WTC11 (cell line): ENCODE measurements at regions not wholly inside any gene's neighbourhood (a gene's known extent, or its start where the extent isn't known, plus 50 kb on each side); places are given as distances from the start of the nearest gene placed in this dataset.

Source experiments
- ATAC-seq: fragments of 200-7000 bp; cut with Tn5 transposase; 2 replicates; pipeline ENCODE4 v1.10.0; 2021; ENCODE audit warnings: mild to moderate bottlenecking, moderate library complexity
- CTCF ChIA-PET: fragments of 300-600 bp; sonication (Branson Sonifier 250); formaldehyde crosslinking; loops from one replicate; lab custom pipeline; 2021; ENCODE audit warnings: antibody characterized with exemption; lab: Charles Lee
- POLR2A ChIA-PET: fragments of 350-600 bp; sonication (Branson Sonifier 250); formaldehyde crosslinking; loops from one replicate; lab custom pipeline; 2021; ENCODE audit warnings: antibody characterized with exemption; lab: Charles Lee
- DNase-seq: peaks from one replicate; pipeline ENCODE4 v3.0.0; 2021; ENCODE audit warnings: low spot score
- H3K27ac Mint-ChIP-seq: 2 replicates; pipeline ENCODE4 v1.8.0; 2021; ENCODE audit warnings: mixed read lengths
- H3K27me3 Mint-ChIP-seq: 2 replicates; pipeline ENCODE4 v1.8.0; 2021; ENCODE audit warnings: low read depth, mild to moderate bottlenecking, moderate library complexity, mixed read lengths
- H3K36me3 Mint-ChIP-seq: 2 replicates; pipeline ENCODE4 v1.8.0; 2021; ENCODE audit warnings: mixed read lengths
- H3K4me1 Mint-ChIP-seq: 2 replicates; pipeline ENCODE4 v1.8.0; 2022; ENCODE audit warnings: mixed read lengths
- H3K4me3 Mint-ChIP-seq: 2 replicates; pipeline ENCODE4 v1.8.0; 2021; ENCODE audit warnings: mild to moderate bottlenecking, moderate library complexity, mixed read lengths
- H3K9me3 Mint-ChIP-seq: 2 replicates; pipeline ENCODE4 v1.8.0; 2021; ENCODE audit warnings: mixed read lengths
- AFF4 ChIP-seq: sonication (generic); formaldehyde crosslinking; IDR thresholded peaks from 2 replicates; pipeline ENCODE4 v1.8.1; 2023; ENCODE audit warnings: mild to moderate bottlenecking, missing genetic modification reagents, borderline replicate concordance
- E2F4 ChIP-seq: sonication (generic); formaldehyde crosslinking; IDR thresholded peaks from 2 replicates; pipeline ENCODE4 v1.8.1; 2022; ENCODE audit warnings: low read depth, mild to moderate bottlenecking, moderate library complexity, missing genetic modification reagents, borderline replicate concordance
- ETV6 ChIP-seq: sonication (generic); formaldehyde crosslinking; IDR thresholded peaks from 2 replicates; pipeline ENCODE4 v1.8.1; 2022; ENCODE audit warnings: mild to moderate bottlenecking, missing genetic modification reagents
- KAT7 ChIP-seq: sonication (generic); formaldehyde crosslinking; IDR thresholded peaks from 2 replicates; pipeline ENCODE4 v1.8.1; 2023; ENCODE audit warnings: missing genetic modification reagents, mild to moderate bottlenecking, borderline replicate concordance
- NR2C2 ChIP-seq: sonication (generic); formaldehyde crosslinking; IDR thresholded peaks from 2 replicates; pipeline ENCODE4 v1.8.0; 2022; ENCODE audit warnings: mild to moderate bottlenecking, missing genetic modification reagents
- PRDM15 ChIP-seq: sonication (generic); formaldehyde crosslinking; IDR thresholded peaks from 2 replicates; pipeline ENCODE4 v1.8.0; 2022; ENCODE audit warnings: missing genetic modification reagents
- STAT6 ChIP-seq: sonication (generic); formaldehyde crosslinking; conservative IDR thresholded peaks from 2 replicates; pipeline ENCODE4 v1.8.1; 2023; ENCODE audit warnings: mild to moderate bottlenecking, low read depth, missing genetic modification reagents, moderate library complexity
- ZNF138 ChIP-seq: sonication (generic); formaldehyde crosslinking; conservative IDR thresholded peaks from 2 replicates; pipeline ENCODE4 v1.8.1; 2022; ENCODE audit warnings: mild to moderate bottlenecking, moderate library complexity, missing genetic modification reagents
- TF ChIP-seq, protein P1 (sequence below): fragments of 250-450 bp; sonication (Bioruptor Pico); IDR thresholded peaks from 2 replicates; pipeline ENCODE4 v1.9.0; 2021; ENCODE audit warnings: mild to moderate bottlenecking
- TF ChIP-seq, protein P2 (sequence below): sonication (generic); formaldehyde crosslinking; IDR thresholded peaks from 2 replicates; pipeline ENCODE4 v1.8.0; 2023; ENCODE audit warnings: mild to moderate bottlenecking, missing genetic modification reagents
- TF ChIP-seq, protein P3 (sequence below): sonication (generic); formaldehyde crosslinking; IDR thresholded peaks from 2 replicates; pipeline ENCODE4 v1.8.1; 2023; ENCODE audit warnings: mild to moderate bottlenecking, moderate library complexity, missing genetic modification reagents

DNA sequence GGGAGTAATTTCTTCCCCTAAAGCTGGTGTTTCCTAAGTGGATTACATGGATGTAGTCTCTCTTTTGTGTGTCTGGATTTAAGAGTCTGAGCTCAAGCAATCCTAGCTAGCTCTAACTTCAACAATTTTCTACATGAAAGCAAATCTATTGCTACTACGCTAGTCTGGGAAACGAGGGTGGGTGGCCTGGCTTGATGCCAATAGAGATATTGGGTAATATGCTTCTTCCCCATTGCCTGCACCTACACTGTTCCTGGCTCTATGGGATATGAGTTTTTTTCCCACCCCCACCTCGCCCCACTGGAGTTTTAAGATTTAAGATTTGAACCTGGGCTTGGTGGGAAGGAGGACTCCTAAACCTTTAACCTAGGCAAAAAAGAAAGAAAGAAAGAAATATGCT lies 158.8 kb downstream of the RBM46 start:
- no peaks in the 10 kb centered on the region for H3K4me1 Mint-ChIP-seq
- CTCF ChIA-PET = interaction anchor here (1.6 kb wide), 1 partner anchor 11 kb away, joined by 4 read pairs; no protein-coding TSS in a partner anchor

DNA sequence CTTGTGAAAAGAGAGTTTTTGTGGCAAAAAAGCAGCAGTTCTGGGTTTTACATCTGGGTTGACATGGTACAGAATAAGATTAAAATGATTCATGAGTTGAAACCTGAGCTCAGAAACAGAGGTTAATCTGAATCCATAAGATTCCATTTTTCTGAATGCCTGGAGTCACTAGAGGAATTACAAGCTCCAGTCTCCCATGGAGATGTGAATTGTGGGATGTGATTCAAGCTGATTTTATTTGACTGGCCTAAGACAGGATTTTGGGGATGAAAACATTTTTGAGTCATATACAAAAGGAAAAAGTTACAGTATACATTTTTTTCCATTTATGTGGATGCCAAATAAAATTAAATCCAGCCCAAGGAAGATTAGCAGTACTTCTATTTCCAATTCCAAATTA lies 161.1 kb downstream of the RBM46 start:
- ATAC-seq (no peak), DNase-seq (no peak)
- Mint-ChIP-seq H3K4me3 (no peak overlapping the region), H3K27me3 (no peaks in the 10 kb centered on the region), H3K4me1 (no peaks in the 10 kb centered on the region), H3K36me3 (no peaks in the 10 kb centered on the region), H3K9me3 (0 out of 2 replicates have a peak, but pooled peaks cover 1% of the 10 kb centered on the region), H3K27ac (no peak overlapping the region)
- ChIA-PET POLR2A (no interaction called here), CTCF (no interaction called here)
- TF ChIP-seq, protein P1, sequence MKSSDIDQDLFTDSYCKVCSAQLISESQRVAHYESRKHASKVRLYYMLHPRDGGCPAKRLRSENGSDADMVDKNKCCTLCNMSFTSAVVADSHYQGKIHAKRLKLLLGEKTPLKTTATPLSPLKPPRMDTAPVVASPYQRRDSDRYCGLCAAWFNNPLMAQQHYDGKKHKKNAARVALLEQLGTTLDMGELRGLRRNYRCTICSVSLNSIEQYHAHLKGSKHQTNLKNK (CRISPR knock-in tag) = no peak
- TF ChIP-seq AFF4 = no peak
- TF ChIP-seq, protein P2, sequence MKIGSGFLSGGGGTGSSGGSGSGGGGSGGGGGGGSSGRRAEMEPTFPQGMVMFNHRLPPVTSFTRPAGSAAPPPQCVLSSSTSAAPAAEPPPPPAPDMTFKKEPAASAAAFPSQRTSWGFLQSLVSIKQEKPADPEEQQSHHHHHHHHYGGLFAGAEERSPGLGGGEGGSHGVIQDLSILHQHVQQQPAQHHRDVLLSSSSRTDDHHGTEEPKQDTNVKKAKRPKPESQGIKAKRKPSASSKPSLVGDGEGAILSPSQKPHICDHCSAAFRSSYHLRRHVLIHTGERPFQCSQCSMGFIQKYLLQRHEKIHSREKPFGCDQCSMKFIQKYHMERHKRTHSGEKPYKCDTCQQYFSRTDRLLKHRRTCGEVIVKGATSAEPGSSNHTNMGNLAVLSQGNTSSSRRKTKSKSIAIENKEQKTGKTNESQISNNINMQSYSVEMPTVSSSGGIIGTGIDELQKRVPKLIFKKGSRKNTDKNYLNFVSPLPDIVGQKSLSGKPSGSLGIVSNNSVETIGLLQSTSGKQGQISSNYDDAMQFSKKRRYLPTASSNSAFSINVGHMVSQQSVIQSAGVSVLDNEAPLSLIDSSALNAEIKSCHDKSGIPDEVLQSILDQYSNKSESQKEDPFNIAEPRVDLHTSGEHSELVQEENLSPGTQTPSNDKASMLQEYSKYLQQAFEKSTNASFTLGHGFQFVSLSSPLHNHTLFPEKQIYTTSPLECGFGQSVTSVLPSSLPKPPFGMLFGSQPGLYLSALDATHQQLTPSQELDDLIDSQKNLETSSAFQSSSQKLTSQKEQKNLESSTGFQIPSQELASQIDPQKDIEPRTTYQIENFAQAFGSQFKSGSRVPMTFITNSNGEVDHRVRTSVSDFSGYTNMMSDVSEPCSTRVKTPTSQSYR (CRISPR knock-in tag) = no peak
- TF ChIP-seq, protein P3, sequence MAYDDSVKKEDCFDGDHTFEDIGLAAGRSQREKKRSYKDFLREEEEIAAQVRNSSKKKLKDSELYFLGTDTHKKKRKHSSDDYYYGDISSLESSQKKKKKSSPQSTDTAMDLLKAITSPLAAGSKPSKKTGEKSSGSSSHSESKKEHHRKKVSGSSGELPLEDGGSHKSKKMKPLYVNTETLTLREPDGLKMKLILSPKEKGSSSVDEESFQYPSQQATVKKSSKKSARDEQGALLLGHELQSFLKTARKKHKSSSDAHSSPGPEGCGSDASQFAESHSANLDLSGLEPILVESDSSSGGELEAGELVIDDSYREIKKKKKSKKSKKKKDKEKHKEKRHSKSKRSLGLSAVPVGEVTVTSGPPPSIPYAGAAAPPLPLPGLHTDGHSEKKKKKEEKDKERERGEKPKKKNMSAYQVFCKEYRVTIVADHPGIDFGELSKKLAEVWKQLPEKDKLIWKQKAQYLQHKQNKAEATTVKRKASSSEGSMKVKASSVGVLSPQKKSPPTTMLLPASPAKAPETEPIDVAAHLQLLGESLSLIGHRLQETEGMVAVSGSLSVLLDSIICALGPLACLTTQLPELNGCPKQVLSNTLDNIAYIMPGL (CRISPR knock-in tag) = no peak

More for the DNA sequence above, 158.8 kb downstream of the RBM46 start:
- peaks cover 7% of the 10 kb centered on the region; the same call in 1 of the 2 replicates for H3K9me3 Mint-ChIP-seq
- ATAC-seq (no peak), DNase-seq (no peak)
- no peak overlapping the region for H3K4me3 Mint-ChIP-seq
- no peaks in the 10 kb centered on the region for H3K36me3 Mint-ChIP-seq
- no peaks in the 10 kb centered on the region for H3K27me3 Mint-ChIP-seq
- TF ChIP-seq KAT7 (CRISPR knock-in tag) (no peak), PRDM15 (CRISPR knock-in tag) (no peak), E2F4 (CRISPR knock-in tag) (no peak), ZNF138 (CRISPR knock-in tag) (no peak), ETV6 (no peak), STAT6 (CRISPR knock-in tag) (no peak), NR2C2 (CRISPR knock-in tag) (no peak)
- POLR2A ChIA-PET = no interaction called here
- H3K27ac Mint-ChIP-seq = no peak overlapping the region
